Tibial artery (tissue), 4 donors: ENCODE measurements at regions not wholly inside any gene's neighbourhood (a gene's known extent, or its start where the extent isn't known, plus 50 kb on each side); places are given as distances from the start of the nearest gene placed in this dataset.

Experiments
- DNase-seq, 2 donors: peaks; one replicate each; pipeline ENCODE4 v3.0.0-alpha.2; 2019
- H3K27ac ChIP-seq, 2 donors: fragments of 200-600 bp; sonication (generic) in 1 of 2; 1 replicate in 1 of 2; 2 replicates in 1 of 2; pipeline ENCODE4 v1.5.1; 2018 to 2019; ENCODE audit warnings: mild to moderate bottlenecking in 1 of 2
- H3K27me3 ChIP-seq, 2 donors: fragments of 200-600 bp; sonication (generic) in 1 of 2; one replicate each; pipeline versions ENCODE4 v1.5.1 to v1.6.0; 2016 to 2019
- H3K36me3 ChIP-seq, 3 donors: fragments of 200-600 bp; sonication (generic) in 2 of 3; one replicate each; pipeline ENCODE4 v1.5.1; 2016 to 2019; ENCODE audit warnings: mild to moderate bottlenecking in 2 of 3
- H3K4me1 ChIP-seq, 4 donors: fragments of 200-600 bp; sonication (generic) in 2 of 4; 1 replicate in 3 of 4; 2 replicates in 1 of 4; pipeline ENCODE4 v1.5.1; 2016 to 2019
- H3K4me3 ChIP-seq, 2 donors: fragments of 200-600 bp; sonication (generic) in 1 of 2; 1 replicate in 1 of 2; 2 replicates in 1 of 2; pipeline ENCODE4 v1.5.1; 2018 to 2019; ENCODE audit warnings: mild to moderate bottlenecking in 2 of 2
- H3K9me3 ChIP-seq, 3 donors: fragments of 200-600 bp; sonication (generic) in 1 of 3; one replicate each; pipeline ENCODE4 v1.5.1; 2016 to 2019
- CTCF ChIP-seq, 2 experiments: fragments of 200-600 bp in 1 of 2; fragments of 450-650 bp in 1 of 2; IDR thresholded peaks; one replicate each; pipeline ENCODE4 v1.5.1; 2017 to 2019; ENCODE audit warnings: antibody characterized with exemption in 2 of 2, mild to moderate bottlenecking in 1 of 2, moderate library complexity in 1 of 2
- intact Hi-C: fragments of 100-400 bp; cut with DNase I; formaldehyde crosslinking; loops from one replicate; pipeline ENCODE4 v1.15.0; 2023; ENCODE audit warnings: low total_unique reads

- Histone ChIP-seq H3K4me3 (no peak overlapping the region), H3K27me3 (no peaks in the 10 kb centered on the region), H3K36me3 (no peaks in the 10 kb centered on the region), H3K4me1 (peaks cover 0 to 15% (median 3%) of the 10 kb centered on the region in 4 donors), H3K27ac (no peak overlapping the region), H3K9me3 (no peaks in the 10 kb centered on the region)
- no peak for DNase-seq
- no peak for TF ChIP-seq CTCF (IDR thresholded peaks at IDR 0.05)
- intact Hi-C loops = no loop called here
Measured at GRCh38 chr2:128745946-128746345, 427.3 kb upstream of the HS6ST1 start.

GRCh38 chr2:128746356-128746755, 427.7 kb upstream of the HS6ST1 start:
- H3K36me3 ChIP-seq = no peaks in the 10 kb centered on the region
- H3K4me3 ChIP-seq = no peak overlapping the region
- no peaks in the 10 kb centered on the region for H3K27me3 ChIP-seq
- intact Hi-C loops = no loop called here
- no peak for TF ChIP-seq CTCF (IDR thresholded peaks at IDR 0.05)
- DNase-seq = no peak
- H3K27ac ChIP-seq = no peak overlapping the region
- no peaks in the 10 kb centered on the region for H3K9me3 ChIP-seq
- H3K4me1 ChIP-seq = peaks cover 0 to 15% (median 3%) of the 10 kb centered on the region in 4 donors

GRCh38 chr2:128748336-128748735, 429.7 kb upstream of the HS6ST1 start:
- H3K9me3 ChIP-seq = no peaks in the 10 kb centered on the region
- intact Hi-C loops = no loop called here
- H3K27ac ChIP-seq = no peak overlapping the region
- no peaks in the 10 kb centered on the region for H3K27me3 ChIP-seq
- no peak for TF ChIP-seq CTCF (IDR thresholded peaks at IDR 0.05)
- no peak overlapping the region for H3K4me3 ChIP-seq
- no peak for DNase-seq
- no peaks in the 10 kb centered on the region for H3K36me3 ChIP-seq
- peaks cover 0 to 19% (median 3%) of the 10 kb centered on the region in 4 donors for H3K4me1 ChIP-seq

GRCh38 chr2:128748835-128749605, 430.4 kb upstream of the HS6ST1 start:
- Histone ChIP-seq H3K4me3 (no peak overlapping the region), H3K4me1 (peaks cover 0 to 19% (median 3%) of the 10 kb centered on the region in 4 donors), H3K9me3 (no peaks in the 10 kb centered on the region), H3K27me3 (no peaks in the 10 kb centered on the region), H3K27ac (no peak overlapping the region), H3K36me3 (no peaks in the 10 kb centered on the region)
- no peak for DNase-seq
- intact Hi-C loops = no loop called here
- TF ChIP-seq CTCF (IDR thresholded peaks at IDR 0.05) = no peak

DNA sequence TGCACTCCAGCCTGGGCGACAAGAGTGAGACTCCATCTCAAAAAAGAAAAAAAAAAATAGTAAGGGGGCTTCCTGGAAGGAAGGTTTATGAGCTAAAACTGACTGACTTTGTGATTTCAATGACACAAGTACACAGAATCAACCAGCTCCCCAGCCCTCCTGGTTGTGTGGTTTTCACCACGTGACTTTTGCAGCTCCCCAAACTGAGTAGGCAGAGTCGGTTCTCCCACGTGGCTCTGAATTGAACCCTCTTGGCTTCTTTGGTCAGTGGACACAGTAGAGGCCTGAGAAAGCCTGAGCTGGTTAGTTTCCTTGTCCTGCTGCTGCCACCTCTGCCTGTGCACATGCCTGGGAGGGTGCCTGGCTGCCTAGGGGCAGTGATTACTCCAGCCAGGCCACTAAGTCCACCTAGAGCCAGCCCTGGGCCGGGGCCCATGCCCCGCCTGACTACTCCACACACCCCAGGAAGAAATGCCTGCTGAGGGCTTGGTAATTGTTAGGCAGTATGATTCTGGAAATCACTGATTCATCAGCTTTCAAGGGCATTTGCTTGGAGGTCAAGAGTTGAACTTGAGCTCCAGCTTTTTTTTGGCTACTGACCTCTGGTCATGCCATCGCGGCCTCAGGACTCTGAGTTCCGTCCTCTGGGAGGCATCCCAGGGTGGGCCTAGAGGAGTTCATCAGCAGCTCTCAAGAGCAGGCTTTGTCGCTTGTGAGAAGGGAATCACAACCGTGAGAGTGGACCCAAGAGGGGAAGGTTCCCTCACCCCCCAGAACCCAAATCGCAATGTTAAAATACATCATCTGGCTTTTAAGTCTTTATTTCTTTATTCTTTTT, 431.9 kb upstream of the HS6ST1 start:
- no peaks in the 10 kb centered on the region for H3K36me3 ChIP-seq
- no peaks in the 10 kb centered on the region for H3K9me3 ChIP-seq
- peaks cover 0 to 19% (median 3%) of the 10 kb centered on the region in 4 donors for H3K4me1 ChIP-seq
- intact Hi-C loops = no loop called here
- TF ChIP-seq CTCF (IDR thresholded peaks at IDR 0.05) = no peak
- no peaks in the 10 kb centered on the region for H3K27me3 ChIP-seq
- no peak overlapping the region for H3K4me3 ChIP-seq
- no peak overlapping the region for H3K27ac ChIP-seq
- DNase-seq = no peak
